ENCODE measurements at regions not wholly inside any gene's neighbourhood (a gene's known extent, or its start where the extent isn't known, plus 50 kb on each side); places are given as distances from the start of the nearest gene placed in this dataset.

GRCh38 chr4:63393544-63393943, 1015.7 kb downstream of the TECRL start:
- no peaks in the 10 kb centered on the region for H3K27me3 Mint-ChIP-seq (ENCODE audit: insufficient read depth)
- no peaks in the 10 kb centered on the region for H3K36me3 Mint-ChIP-seq (ENCODE audit: low read depth)
- H3K27ac Mint-ChIP-seq: no peak overlapping the region
- no peak for TF ChIP-seq CTCF (conservative IDR thresholded peaks at IDR 0.05)
- H3K4me3 ChIP-seq (ENCODE audit: low read length): no peak overlapping the region
- no peak overlapping the region for H3K4me3 Mint-ChIP-seq
- no peaks in the 10 kb centered on the region for H3K27me3 ChIP-seq (ENCODE audit: control insufficient read depth, insufficient read depth, low read length, poor library complexity, severe bottlenecking)
- no peaks in the 10 kb centered on the region for H3K4me1 Mint-ChIP-seq
- no peak overlapping the region for H3K9ac ChIP-seq (ENCODE audit: extremely low read depth, low read length, poor library complexity, severe bottlenecking)
- H3K36me3 ChIP-seq (ENCODE audit: control insufficient read depth, insufficient read depth, low read length): no peaks in the 10 kb centered on the region
- peaks cover 7% of the 10 kb centered on the region for H3K9me3 Mint-ChIP-seq
- no peak for DNase-seq
- H3K9me3 ChIP-seq (ENCODE audit: control insufficient read depth, low read length): peaks cover 10% of the 10 kb centered on the region
- H3K27ac ChIP-seq (ENCODE audit: low read depth, low read length): no peak overlapping the region
- no peaks in the 10 kb centered on the region for H3K4me1 ChIP-seq (ENCODE audit: control insufficient read depth, insufficient read depth, low read length)

DNA sequence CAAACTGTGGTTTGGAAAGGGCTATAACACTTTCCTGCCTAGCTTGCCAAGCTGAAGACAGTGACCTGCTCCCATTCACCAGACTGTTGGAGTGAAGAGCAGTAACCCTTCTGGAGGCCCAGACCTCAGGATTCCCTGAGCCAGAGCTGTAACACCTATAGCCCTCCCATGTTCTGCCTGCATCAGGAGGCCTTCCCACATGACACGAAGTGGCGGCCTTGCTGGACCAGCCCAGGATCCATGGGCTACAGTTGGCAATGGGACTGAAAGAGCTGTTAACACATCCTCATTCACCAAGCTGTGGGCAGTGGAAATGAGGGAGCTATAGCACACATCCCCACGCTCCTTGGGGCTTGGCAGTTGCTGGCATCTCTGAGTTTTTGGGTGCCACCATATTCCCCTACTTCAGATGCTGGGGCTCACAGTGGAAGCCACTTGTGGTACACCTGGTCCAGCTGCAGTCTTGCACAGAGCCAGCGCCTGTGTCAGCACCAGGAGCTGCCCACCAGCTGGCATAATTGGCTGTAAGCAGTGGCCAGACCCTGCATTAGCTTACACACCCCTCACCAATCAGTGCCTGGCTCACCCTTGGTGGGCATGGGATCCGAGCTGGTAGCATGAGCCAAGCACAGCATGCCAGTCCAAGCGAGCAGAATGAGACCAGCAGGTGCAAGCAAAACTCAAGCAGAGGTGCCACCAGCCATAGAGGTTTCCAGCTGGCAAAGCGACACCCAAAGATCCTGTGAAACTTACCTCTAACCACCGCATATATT, 1029.3 kb downstream of the TECRL start:
- no peak for DNase-seq
- Mint-ChIP-seq H3K36me3 (ENCODE audit: low read depth) (no peaks in the 10 kb centered on the region), H3K9me3 (peaks cover 13% of the 10 kb centered on the region), H3K4me3 (no peak overlapping the region), H3K4me1 (no peaks in the 10 kb centered on the region), H3K27me3 (ENCODE audit: insufficient read depth) (no peaks in the 10 kb centered on the region), H3K27ac (no peak overlapping the region)
- no peaks in the 10 kb centered on the region for H3K27me3 ChIP-seq (ENCODE audit: control insufficient read depth, insufficient read depth, low read length, poor library complexity, severe bottlenecking)
- no peaks in the 10 kb centered on the region for H3K36me3 ChIP-seq (ENCODE audit: control insufficient read depth, insufficient read depth, low read length)
- WGBS, 2 experiments (ENCODE audit: insufficient coverage in 1 of 2, insufficient read length in 1 of 2): 90 to 100% methylated on average over 1 to 7 of the region's 8 CpGs
- H3K4me1 ChIP-seq (ENCODE audit: control insufficient read depth, insufficient read depth, low read length): no peaks in the 10 kb centered on the region
- no peaks in the 10 kb centered on the region for H3K9me3 ChIP-seq (ENCODE audit: control insufficient read depth, low read length)
- H3K9ac ChIP-seq (ENCODE audit: extremely low read depth, low read length, poor library complexity, severe bottlenecking): no peak overlapping the region
- H3K4me3 ChIP-seq (ENCODE audit: low read length): no peak overlapping the region
- TF ChIP-seq CTCF (conservative IDR thresholded peaks at IDR 0.05): no peak
- H3K27ac ChIP-seq (ENCODE audit: low read depth, low read length): no peak overlapping the region

DNA sequence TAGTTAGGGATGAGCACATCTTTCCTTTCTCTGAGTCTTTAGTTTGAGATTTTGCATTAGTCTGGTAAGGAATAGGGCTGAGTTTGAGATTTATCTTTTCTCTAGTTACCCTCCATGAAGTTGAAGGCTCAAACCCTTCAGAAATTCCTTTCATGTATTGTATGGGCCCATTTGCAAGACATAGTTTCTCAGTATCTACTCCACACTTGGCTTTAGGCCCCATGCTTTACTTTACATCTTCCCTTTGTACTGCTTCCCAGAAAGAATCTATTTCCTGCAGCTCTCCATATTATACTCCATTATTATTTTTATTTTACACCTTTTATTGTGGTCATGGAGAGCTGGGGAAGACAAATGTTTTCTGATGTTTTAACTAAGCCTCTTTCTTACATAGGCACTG, 1038.2 kb downstream of the TECRL start:
- H3K4me1 ChIP-seq (ENCODE audit: control insufficient read depth, insufficient read depth, low read length): no peaks in the 10 kb centered on the region
- Mint-ChIP-seq H3K4me1 (no peaks in the 10 kb centered on the region), H3K9me3 (peaks cover 2% of the 10 kb centered on the region), H3K27me3 (ENCODE audit: insufficient read depth) (no peaks in the 10 kb centered on the region), H3K27ac (no peak overlapping the region), H3K4me3 (no peak overlapping the region), H3K36me3 (ENCODE audit: low read depth) (no peaks in the 10 kb centered on the region)
- H3K9ac ChIP-seq (ENCODE audit: extremely low read depth, low read length, poor library complexity, severe bottlenecking): no peak overlapping the region
- H3K36me3 ChIP-seq (ENCODE audit: control insufficient read depth, insufficient read depth, low read length): no peaks in the 10 kb centered on the region
- no peak overlapping the region for H3K27ac ChIP-seq (ENCODE audit: low read depth, low read length)
- no peak for DNase-seq
- H3K9me3 ChIP-seq (ENCODE audit: control insufficient read depth, low read length): no peaks in the 10 kb centered on the region
- H3K4me3 ChIP-seq (ENCODE audit: low read length): no peak overlapping the region
- TF ChIP-seq CTCF (conservative IDR thresholded peaks at IDR 0.05): no peak
- H3K27me3 ChIP-seq (ENCODE audit: control insufficient read depth, insufficient read depth, low read length, poor library complexity, severe bottlenecking): no peaks in the 10 kb centered on the region
